H9 (cell line): ENCODE measurements at regions not wholly inside any gene's neighbourhood (a gene's known extent, or its start where the extent isn't known, plus 50 kb on each side); places are given as distances from the start of the nearest gene placed in this dataset.

Experiments
- DNase-seq: peaks from one replicate; pipeline ENCODE4 v3.0.0-alpha.2; 2017
- H2AFZ ChIP-seq: one replicate; pipeline ENCODE4 v1.6.1; 2013; ENCODE audit warnings: mild to moderate bottlenecking, low read length, control low read depth, moderate library complexity
- H2AK5ac ChIP-seq: 2 replicates; pipeline ENCODE4 v1.6.1; 2013; ENCODE audit warnings: low read length, control low read depth, mixed read lengths; ENCODE audit not compliant: insufficient read length
- H2BK120ac ChIP-seq: one replicate; pipeline ENCODE4 v1.6.1; 2013; ENCODE audit warnings: low read depth, mild to moderate bottlenecking, low read length, control low read depth, inconsistent platforms; ENCODE audit not compliant: poor library complexity, severe bottlenecking
- H2BK12ac ChIP-seq: 2 replicates; pipeline ENCODE4 v1.6.1; 2013; ENCODE audit warnings: low read length, control low read depth, mixed read lengths, low read depth; ENCODE audit not compliant: insufficient read length
- H2BK15ac ChIP-seq: 2 replicates; pipeline ENCODE4 v1.6.1; 2013; ENCODE audit warnings: low read depth, low read length, control low read depth
- H2BK20ac ChIP-seq: one replicate; pipeline ENCODE4 v1.6.1; 2013; ENCODE audit warnings: low read depth, mild to moderate bottlenecking, low read length, control low read depth, inconsistent platforms; ENCODE audit not compliant: poor library complexity, severe bottlenecking
- H2BK5ac ChIP-seq: 2 replicates; pipeline ENCODE4 v1.6.1; 2013; ENCODE audit warnings: low read length, control low read depth, mixed read lengths; ENCODE audit not compliant: insufficient read length
- H3K14ac ChIP-seq: 2 replicates; pipeline ENCODE4 v1.6.1; 2013; ENCODE audit warnings: low read length, control low read depth; ENCODE audit not compliant: insufficient read depth
- H3K18ac ChIP-seq: 2 replicates; pipeline ENCODE4 v1.6.1; 2013; ENCODE audit warnings: low read depth, mild to moderate bottlenecking, mixed read lengths, low read length, control low read depth; ENCODE audit not compliant: insufficient read length
- H3K23ac ChIP-seq: 2 replicates; pipeline ENCODE4 v1.6.1; 2013; ENCODE audit warnings: low read length, control low read depth, mixed read lengths, low read depth; ENCODE audit not compliant: insufficient read length
- H3K23me2 ChIP-seq: 2 replicates; pipeline ENCODE4 v1.6.1; 2013; ENCODE audit warnings: low read depth, mild to moderate bottlenecking, mixed read lengths, low read length, control low read depth; ENCODE audit not compliant: insufficient read length, poor library complexity, severe bottlenecking
- H3K27ac ChIP-seq: 2 replicates; pipeline ENCODE4 v1.5.1; 2013; ENCODE audit warnings: low read length, control low read depth, mixed read lengths, low read depth; ENCODE audit not compliant: insufficient read length
- H3K27me3 ChIP-seq: 2 replicates; pipeline ENCODE4 v1.6.1; 2013; ENCODE audit warnings: low read length, control low read depth, inconsistent platforms; ENCODE audit not compliant: insufficient read depth
- H3K4ac ChIP-seq: 2 replicates; pipeline ENCODE4 v1.6.1; 2013; ENCODE audit warnings: low read depth, mild to moderate bottlenecking, control low read depth, inconsistent platforms, low read length, moderate library complexity
- H3K4me1 ChIP-seq: 2 replicates; pipeline ENCODE4 v1.6.1; 2013; ENCODE audit warnings: low read length, control low read depth, inconsistent platforms; ENCODE audit not compliant: insufficient read depth
- H3K4me2 ChIP-seq: 2 replicates; pipeline ENCODE4 v1.6.1; 2013; ENCODE audit warnings: low read length, control low read depth, mixed read lengths; ENCODE audit not compliant: insufficient read length, insufficient read depth
- H3K56ac ChIP-seq: 2 replicates; pipeline ENCODE4 v1.6.1; 2013; ENCODE audit warnings: low read depth, mild to moderate bottlenecking, mixed read lengths, low read length, control low read depth; ENCODE audit not compliant: insufficient read length
- H3K79me1 ChIP-seq: 2 replicates; pipeline ENCODE4 v1.6.1; 2013; ENCODE audit warnings: low read depth, mild to moderate bottlenecking, moderate library complexity, low read length, control low read depth, inconsistent platforms; ENCODE audit not compliant: insufficient read depth, poor library complexity, severe bottlenecking
- H3K79me2 ChIP-seq: 2 replicates; pipeline ENCODE4 v1.6.1; 2013; ENCODE audit warnings: low read length, control low read depth, inconsistent platforms; ENCODE audit not compliant: insufficient read depth
- H3K9ac ChIP-seq: 2 replicates; pipeline ENCODE4 v1.6.1; 2013; ENCODE audit warnings: low read length, control low read depth, mixed read lengths; ENCODE audit not compliant: insufficient read length; ENCODE audit errors: extremely low read depth
- H3K9me3 ChIP-seq: one replicate; pipeline ENCODE4 v1.6.1; 2013; ENCODE audit warnings: low read depth, low read length, inconsistent platforms; ENCODE audit not compliant: control insufficient read depth
- H3T11ph ChIP-seq: one replicate; pipeline ENCODE4 v1.6.1; 2013; ENCODE audit warnings: mild to moderate bottlenecking, low read length, control low read depth, inconsistent platforms
- H4K20me1 ChIP-seq: one replicate; pipeline ENCODE4 v1.6.1; 2013; ENCODE audit not compliant: control insufficient read depth, insufficient read length, insufficient read depth
- H4K5ac ChIP-seq: 2 replicates; pipeline ENCODE4 v1.6.1; 2013; ENCODE audit warnings: low read depth, mild to moderate bottlenecking, mixed read lengths, low read length, control low read depth; ENCODE audit not compliant: insufficient read length
- H4K8ac ChIP-seq: replicated peaks from 2 replicates; pipeline ENCODE4 v1.6.1; 2013; ENCODE audit warnings: low read length, control low read depth, mixed read lengths, low read depth; ENCODE audit not compliant: insufficient read length
- H4K91ac ChIP-seq: 2 replicates; pipeline ENCODE4 v1.6.1; 2013; ENCODE audit warnings: low read depth, mild to moderate bottlenecking, moderate library complexity, mixed read lengths, low read length, control low read depth; ENCODE audit not compliant: insufficient read length
- H3K27ac Mint-ChIP-seq, 3 experiments: 2 replicates in 2 of 3; 3 replicates in 1 of 3; pipeline ENCODE4 v1.8.0; 2020 to 2021; ENCODE audit warnings: mixed read lengths in 3 of 3, mild to moderate bottlenecking in 1 of 3, moderate library complexity in 1 of 3
- H3K27me3 Mint-ChIP-seq: 2 replicates; pipeline ENCODE4 v1.8.0; 2021; ENCODE audit warnings: low read depth, mild to moderate bottlenecking, moderate library complexity, mixed read lengths
- H3K36me3 Mint-ChIP-seq, 3 experiments: 2 replicates in 2 of 3; 3 replicates in 1 of 3; pipeline ENCODE4 v1.8.0; 2020 to 2021; ENCODE audit warnings: low read depth in 3 of 3, mixed read lengths in 3 of 3; ENCODE audit not compliant: insufficient read depth in 1 of 3
- H3K4me1 Mint-ChIP-seq, 2 experiments: 2 replicates each; pipeline ENCODE4 v1.8.0; 2020; ENCODE audit warnings: mixed read lengths in 2 of 2
- H3K4me3 Mint-ChIP-seq, 2 experiments: 2 replicates in 1 of 2; 3 replicates in 1 of 2; pipeline ENCODE4 v1.8.0; 2020 to 2021; ENCODE audit warnings: mild to moderate bottlenecking in 2 of 2, mixed read lengths in 2 of 2, moderate library complexity in 1 of 2
- H3K9me3 Mint-ChIP-seq, 2 experiments: 2 replicates in 1 of 2; 3 replicates in 1 of 2; pipeline ENCODE4 v1.8.0; 2020; ENCODE audit warnings: mild to moderate bottlenecking in 2 of 2, mixed read lengths in 2 of 2, moderate library complexity in 1 of 2
- CTCF ChIP-seq: fragments of 200-600 bp; sonication (generic); conservative IDR thresholded peaks from 3 replicates; pipeline ENCODE4 v1.8.0; 2021; ENCODE audit warnings: antibody characterized with exemption, mild to moderate bottlenecking
- WGBS: extraction: QIAGEN DNeasy Blood & Tissue Kit; methylation state at CpG from one replicate; pipeline ENCODE4 v1.1.7; 2013; ENCODE audit warnings: missing lambda C conversion rate, low lambda C conversion rate, mixed read lengths; ENCODE audit not compliant: insufficient read length; ENCODE audit errors: extremely low coverage; 5-methylcytosine and 5-hydroxymethylcytosine counted together

- H3K27me3 Mint-ChIP-seq = peaks cover 8% of the 10 kb centered on the region
- no peak overlapping the region for H3K4me2 ChIP-seq
These were observed 148.0 kb upstream of the C1orf174 start for GRCh38 chr1:4048076-4048475.

More at GRCh38 chr1:4048076-4048475, 148.0 kb upstream of the C1orf174 start:
- no peak overlapping the region for H2BK20ac ChIP-seq
- peaks cover 8 to 19% of the 10 kb centered on the region in 2 experiments; a peak in 3 of 4 replicates for H3K4me1 Mint-ChIP-seq
- WGBS = no CpG with 5 or more reads among the region's 14 CpGs
- no peaks in the 10 kb centered on the region for H3K79me2 ChIP-seq
- no peak overlapping the region for H2BK15ac ChIP-seq
- H3K14ac ChIP-seq = no peak overlapping the region
- H3K9me3 Mint-ChIP-seq = no peaks in the 10 kb centered on the region
- no peak overlapping the region for H3T11ph ChIP-seq
- H4K8ac ChIP-seq = no peak overlapping the region
- H3K27ac Mint-ChIP-seq = peak overlapping the region in 1 of 3 experiments; percentile 27; a peak in 1 of 7 replicates
- H3K79me1 ChIP-seq = no peaks in the 10 kb centered on the region
- no peaks in the 10 kb centered on the region for H3K27me3 ChIP-seq
- H3K4me1 ChIP-seq = peaks cover 3% of the 10 kb centered on the region
- H3K27ac ChIP-seq = no peak overlapping the region
- H3K9ac ChIP-seq = no peak overlapping the region
- no peak for DNase-seq
- H4K20me1 ChIP-seq = no peaks in the 10 kb centered on the region
- no peak overlapping the region for H2BK120ac ChIP-seq
- H3K18ac ChIP-seq = no peak overlapping the region
- no peak overlapping the region for H2BK5ac ChIP-seq
- no peak overlapping the region for H2AFZ ChIP-seq
- no peak overlapping the region for H3K4me3 Mint-ChIP-seq
- no peak overlapping the region for H3K23ac ChIP-seq
- no peak overlapping the region for H4K91ac ChIP-seq
- H2BK12ac ChIP-seq = no peak overlapping the region
- no peak overlapping the region for H3K56ac ChIP-seq
- TF ChIP-seq CTCF = no peak
- no peaks in the 10 kb centered on the region for H3K36me3 Mint-ChIP-seq
- H3K4ac ChIP-seq = no peak overlapping the region
- H3K9me3 ChIP-seq = no peaks in the 10 kb centered on the region
- H3K23me2 ChIP-seq = no peaks in the 10 kb centered on the region
- no peak overlapping the region for H2AK5ac ChIP-seq
- H4K5ac ChIP-seq = no peak overlapping the region
